Stomach (tissue), 8 donors: ENCODE measurements at regions not wholly inside any gene's neighbourhood (a gene's known extent, or its start where the extent isn't known, plus 50 kb on each side); places are given as distances from the start of the nearest gene placed in this dataset.

Source experiments
- DNase-seq, 2 donors: peaks; one replicate each; pipeline versions ENCODE4 v3.0.0 to v3.0.0-alpha.2; 2013 to 2019
- H3K27ac ChIP-seq, 5 donors: fragments of 200-600 bp in 4 of 5; sonication (generic) in 4 of 5; one replicate each; pipeline ENCODE4 v1.5.1; 2013 to 2019; ENCODE audit warnings: mild to moderate bottlenecking in 1 of 5, moderate library complexity in 1 of 5
- H3K27me3 ChIP-seq, 3 donors: fragments of 200-600 bp; sonication (generic); one replicate each; pipeline ENCODE4 v1.5.1; 2017 to 2019; ENCODE audit warnings: mixed run types in 1 of 3
- H3K36me3 ChIP-seq, 4 donors: fragments of 200-600 bp; sonication (generic); 1 replicate in 3 of 4; 2 replicates in 1 of 4; pipeline ENCODE4 v1.5.1; 2016 to 2019
- H3K4me1 ChIP-seq, 4 donors: fragments of 200-600 bp; sonication (generic); one replicate each; pipeline ENCODE4 v1.5.1; 2016 to 2019
- H3K4me3 ChIP-seq, 4 donors: fragments of 200-600 bp; sonication (generic) in 3 of 4; one replicate each; pipeline ENCODE4 v1.5.1; 2016 to 2019; ENCODE audit warnings: mild to moderate bottlenecking in 1 of 4
- H3K9me3 ChIP-seq, 4 donors: fragments of 200-600 bp; sonication (generic); one replicate each; pipeline ENCODE4 v1.5.1; 2016 to 2019
- EP300 ChIP-seq: sonication (generic); formaldehyde crosslinking; IDR thresholded peaks from one replicate; pipeline ENCODE4 v1.6.1; 2017; ENCODE audit warnings: antibody characterized with exemption
- POLR2A ChIP-seq, 4 donors: fragments of 450-650 bp; IDR thresholded peaks; one replicate each; pipeline ENCODE4 v1.6.1; 2016; ENCODE audit warnings: antibody characterized with exemption in 4 of 4, control low read depth in 2 of 4, mild to moderate bottlenecking in 1 of 4, moderate library complexity in 1 of 4
- POLR2AphosphoS5 ChIP-seq, 3 donors: sonication (generic); formaldehyde crosslinking; IDR thresholded peaks; one replicate each; pipeline ENCODE4 v1.6.1; 2016; ENCODE audit warnings: antibody characterized with exemption in 3 of 3
- WGBS, 5 donors: extraction: QIAGEN DNeasy Blood & Tissue Kit in 3 of 5; methylation state at CpG; one replicate each; pipeline versions ENCODE4 v1.1.5 to v1.1.7; 2013 to 2018; 5-methylcytosine and 5-hydroxymethylcytosine counted together
- intact Hi-C: fragments of 100-400 bp; cut with DNase I; formaldehyde crosslinking; loops from one replicate; pipeline ENCODE4 v1.15.1; 2023; ENCODE audit warnings: low total_unique reads
- TF ChIP-seq, protein P1 (sequence below), 7 experiments: fragments of 450-650 bp in 4 of 7; fragments of 200-600 bp in 3 of 7; sonication (generic) in 3 of 7; IDR thresholded peaks; one replicate each; pipeline ENCODE4 v1.5.1; 2016 to 2019; ENCODE audit warnings: antibody characterized with exemption in 7 of 7, control low read depth in 2 of 7, mild to moderate bottlenecking in 1 of 7
- donor health status: healthy with polysubstance abuse.
- donor health status: Bipolar disorder and iron deficiency.
- donor health status: healthy.

DNA sequence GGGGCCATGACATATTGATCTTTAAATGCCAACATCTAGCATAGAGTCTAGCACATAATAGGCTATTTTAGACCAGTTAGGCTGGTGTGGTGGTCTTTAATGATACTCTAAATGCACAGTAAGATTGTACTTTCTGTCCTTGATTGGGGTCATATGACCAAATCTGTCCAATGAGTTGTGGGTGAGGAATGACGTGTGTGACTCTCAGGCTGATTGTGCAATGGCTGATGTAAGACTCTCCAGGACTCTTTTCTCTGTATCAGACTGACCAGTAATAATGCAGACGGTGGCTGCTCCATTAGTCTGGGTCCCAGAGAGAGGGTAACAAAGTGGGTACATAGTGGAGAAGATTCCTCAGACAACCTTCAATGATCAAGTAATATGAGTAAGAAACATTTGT, 541.6 kb upstream of the CAMK1G start:
- Histone ChIP-seq H3K36me3 (no peaks in the 10 kb centered on the region), H3K9me3 (no peaks in the 10 kb centered on the region), H3K4me1 (no peaks in the 10 kb centered on the region), H3K27me3 (no peaks in the 10 kb centered on the region), H3K27ac (no peak overlapping the region), H3K4me3 (no peak overlapping the region)
- WGBS, 5 donors: 80 to 88% (median 85%) methylated on average over 2 of the region's 2 CpGs
- TF ChIP-seq POLR2AphosphoS5 (IDR thresholded peaks at IDR 0.05): no peak
- TF ChIP-seq, protein P1, sequence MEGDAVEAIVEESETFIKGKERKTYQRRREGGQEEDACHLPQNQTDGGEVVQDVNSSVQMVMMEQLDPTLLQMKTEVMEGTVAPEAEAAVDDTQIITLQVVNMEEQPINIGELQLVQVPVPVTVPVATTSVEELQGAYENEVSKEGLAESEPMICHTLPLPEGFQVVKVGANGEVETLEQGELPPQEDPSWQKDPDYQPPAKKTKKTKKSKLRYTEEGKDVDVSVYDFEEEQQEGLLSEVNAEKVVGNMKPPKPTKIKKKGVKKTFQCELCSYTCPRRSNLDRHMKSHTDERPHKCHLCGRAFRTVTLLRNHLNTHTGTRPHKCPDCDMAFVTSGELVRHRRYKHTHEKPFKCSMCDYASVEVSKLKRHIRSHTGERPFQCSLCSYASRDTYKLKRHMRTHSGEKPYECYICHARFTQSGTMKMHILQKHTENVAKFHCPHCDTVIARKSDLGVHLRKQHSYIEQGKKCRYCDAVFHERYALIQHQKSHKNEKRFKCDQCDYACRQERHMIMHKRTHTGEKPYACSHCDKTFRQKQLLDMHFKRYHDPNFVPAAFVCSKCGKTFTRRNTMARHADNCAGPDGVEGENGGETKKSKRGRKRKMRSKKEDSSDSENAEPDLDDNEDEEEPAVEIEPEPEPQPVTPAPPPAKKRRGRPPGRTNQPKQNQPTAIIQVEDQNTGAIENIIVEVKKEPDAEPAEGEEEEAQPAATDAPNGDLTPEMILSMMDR (IDR thresholded peaks at IDR 0.05): no peak
- TF ChIP-seq POLR2A (IDR thresholded peaks at IDR 0.05): no peak
- TF ChIP-seq EP300: no peak
- intact Hi-C loops: no loop called here
- no peak for DNase-seq

DNA sequence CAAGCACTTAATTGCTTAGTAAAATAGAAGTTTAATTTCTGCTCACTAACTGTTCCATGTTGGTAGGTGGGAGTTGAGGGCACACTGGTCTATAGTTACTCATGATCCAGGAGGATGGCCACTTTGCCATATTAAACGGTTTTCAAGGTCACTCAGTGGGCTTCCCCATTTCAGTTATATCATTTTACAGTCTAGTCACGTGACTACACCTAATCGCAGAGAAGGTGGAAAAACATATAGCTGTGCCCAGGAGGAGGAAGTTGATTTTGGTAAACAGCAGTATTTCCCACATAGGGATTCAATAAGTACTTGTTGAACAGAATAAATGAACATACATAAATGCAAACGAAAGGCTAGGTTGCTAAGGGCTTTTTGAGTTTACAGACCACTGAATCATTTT, 541.1 kb upstream of the CAMK1G start:
- 63 to 75% (median 70%) methylated on average over 4 of the region's 4 CpGs for WGBS, 5 donors
- H3K4me1 ChIP-seq: no peaks in the 10 kb centered on the region
- intact Hi-C loops: no loop called here

DNA sequence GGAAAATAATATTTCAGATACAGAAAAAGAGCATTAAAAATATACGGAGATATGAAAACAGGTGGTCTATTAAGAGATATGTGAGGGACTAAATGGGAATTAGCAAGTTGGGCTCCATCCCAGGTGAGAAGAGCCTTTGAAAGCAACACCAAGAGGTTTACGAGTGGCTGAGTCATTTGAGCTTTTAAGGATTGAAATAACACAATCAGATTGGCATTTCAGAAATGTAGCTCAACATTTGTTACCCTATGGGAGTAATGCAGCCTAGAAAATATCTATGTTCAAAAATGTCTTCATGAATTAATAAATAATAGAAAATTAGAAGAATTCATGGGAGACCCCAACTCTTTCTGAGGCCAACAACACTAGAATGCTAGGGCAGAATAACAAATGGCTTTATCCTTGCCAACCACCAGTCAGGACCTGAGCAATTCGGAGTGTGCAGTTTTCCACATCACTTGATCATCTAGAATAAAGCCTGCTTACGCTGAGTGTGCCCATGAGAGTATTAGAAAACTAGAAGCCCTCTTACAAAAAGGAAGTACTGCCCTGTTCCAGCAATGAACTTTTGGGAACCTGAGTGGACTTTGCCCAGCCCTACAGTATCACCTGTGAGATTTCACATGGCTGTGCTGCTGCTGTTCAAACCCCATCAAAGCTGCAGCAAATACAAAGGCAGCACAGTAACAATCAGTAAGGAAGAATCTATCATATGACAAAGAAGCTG, 538.0 kb upstream of the CAMK1G start:
- Histone ChIP-seq H3K4me1 (no peaks in the 10 kb centered on the region), H3K9me3 (no peaks in the 10 kb centered on the region), H3K4me3 (no peak overlapping the region), H3K27ac (no peak overlapping the region), H3K36me3 (no peaks in the 10 kb centered on the region), H3K27me3 (no peaks in the 10 kb centered on the region)
- no peak for TF ChIP-seq POLR2A (IDR thresholded peaks at IDR 0.05)
- TF ChIP-seq, protein P1 (IDR thresholded peaks at IDR 0.05): no peak
- no peak for TF ChIP-seq POLR2AphosphoS5 (IDR thresholded peaks at IDR 0.05)
- no peak for TF ChIP-seq EP300
- peak in 1 of 2 donors; percentile 34 for DNase-seq
- intact Hi-C loops: no loop called here
- 72 to 83% (median 79%) methylated on average over 4 of the region's 4 CpGs for WGBS, 5 donors

More for the DNA sequence above, 541.1 kb upstream of the CAMK1G start:
- no peaks in the 10 kb centered on the region for H3K9me3 ChIP-seq
- no peaks in the 10 kb centered on the region for H3K27me3 ChIP-seq
- no peak for TF ChIP-seq POLR2AphosphoS5 (IDR thresholded peaks at IDR 0.05)
- no peak for TF ChIP-seq EP300
- no peak for DNase-seq
- no peak overlapping the region for H3K4me3 ChIP-seq
- H3K27ac ChIP-seq: no peak overlapping the region
- H3K36me3 ChIP-seq: no peaks in the 10 kb centered on the region

DNA sequence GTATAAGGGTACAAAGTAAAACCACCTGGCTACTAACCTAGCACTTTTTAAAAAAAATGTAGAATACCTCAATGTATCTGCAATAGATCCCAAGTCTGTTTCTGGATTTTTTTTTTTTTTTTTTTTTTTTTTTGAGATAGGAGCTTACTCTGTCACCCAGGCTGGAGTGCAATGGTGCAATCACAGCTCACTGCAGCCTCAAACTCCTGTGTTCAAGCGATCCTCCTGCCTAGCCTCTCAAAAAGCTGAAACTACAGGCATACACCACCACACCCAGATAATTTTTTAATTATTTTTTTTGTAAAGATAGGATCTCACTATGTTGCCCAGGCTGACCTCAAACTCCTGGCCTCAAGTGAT, 537.5 kb upstream of the CAMK1G start:
- intact Hi-C loops: no loop called here
- Histone ChIP-seq H3K27ac (no peak overlapping the region), H3K36me3 (no peaks in the 10 kb centered on the region), H3K9me3 (no peaks in the 10 kb centered on the region), H3K4me1 (no peaks in the 10 kb centered on the region), H3K4me3 (no peak overlapping the region), H3K27me3 (no peaks in the 10 kb centered on the region)
- TF ChIP-seq POLR2AphosphoS5 (IDR thresholded peaks at IDR 0.05): no peak
- TF ChIP-seq EP300: no peak
- TF ChIP-seq POLR2A (IDR thresholded peaks at IDR 0.05): no peak
- TF ChIP-seq, protein P1 (IDR thresholded peaks at IDR 0.05): no peak
- WGBS, 5 donors: 72 to 88% (median 75%) methylated on average over 1 of the region's 1 CpG
- no peak for DNase-seq

DNA sequence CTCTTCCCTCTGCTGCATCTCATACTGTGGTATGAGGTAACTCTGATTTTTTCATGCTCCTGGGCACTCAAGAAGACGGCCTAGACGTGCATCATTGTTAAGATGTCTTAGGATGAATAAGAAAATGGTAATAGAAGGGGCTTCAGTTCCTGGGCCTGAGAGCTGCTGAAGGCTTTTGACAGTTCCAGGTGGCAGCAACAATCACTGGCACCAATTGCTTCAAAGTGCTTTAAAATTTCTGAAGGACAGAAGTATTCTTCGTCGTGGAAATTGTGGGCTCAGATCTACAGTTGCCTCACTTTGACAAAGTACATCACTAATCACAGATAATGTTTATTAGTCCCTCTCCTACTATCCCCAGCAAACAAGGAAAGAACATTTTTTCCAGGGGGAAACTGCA, 536.6 kb upstream of the CAMK1G start:
- intact Hi-C loops: no loop called here
- no peak for TF ChIP-seq EP300
- no peak for TF ChIP-seq POLR2AphosphoS5 (IDR thresholded peaks at IDR 0.05)
- TF ChIP-seq, protein P1 (IDR thresholded peaks at IDR 0.05): no peak
- TF ChIP-seq POLR2A (IDR thresholded peaks at IDR 0.05): no peak
- Histone ChIP-seq H3K4me3 (no peak overlapping the region), H3K27me3 (no peaks in the 10 kb centered on the region), H3K4me1 (no peaks in the 10 kb centered on the region), H3K27ac (no peak overlapping the region), H3K9me3 (peaks cover 0 to 3% (median 0%) of the 10 kb centered on the region in 4 donors), H3K36me3 (no peaks in the 10 kb centered on the region)
- DNase-seq: no peak
- WGBS, 5 donors: 84 to 94% (median 90%) methylated on average over 4 of the region's 4 CpGs
